Esophagus mucosa (tissue), 1 donor: ENCODE measurements at regions not wholly inside any gene's neighbourhood (a gene's known extent, or its start where the extent isn't known, plus 50 kb on each side); places are given as distances from the start of the nearest gene placed in this dataset.
"Not testable (repeated sequence)": the region's sequence is repeated elsewhere in the genome, so short reads cannot be mapped to it uniquely, and the experiment has no call there.

Experiments used
- ATAC-seq: fragments of 200-7000 bp; cut with Tn5 transposase; one replicate; pipeline ENCODE4 v1.9.1; 2020
- donor health status: DM: yes; HTN: yes; CAD: no.

- ATAC-seq: no peak
Measured at GRCh38 chr14:48563489-48563888, 888.1 kb upstream of the MDGA2 start.

GRCh38 chr14:48561438-48561837 is 886.0 kb upstream of the MDGA2 start:
- not testable (repeated sequence) for ATAC-seq

- no peak for ATAC-seq
Measured at GRCh38 chr14:48560421-48560820, 885.0 kb upstream of the MDGA2 start.

GRCh38 chr14:48553443-48553842 is 878.0 kb upstream of the MDGA2 start:
- no peak for ATAC-seq

GRCh38 chr14:48546996-48547395 is 871.6 kb upstream of the MDGA2 start:
- ATAC-seq: no peak

- no peak for ATAC-seq
Measured at GRCh38 chr14:48537600-48537999, 862.2 kb upstream of the MDGA2 start.

- ATAC-seq: no peak
Measured at GRCh38 chr14:48536318-48536717, 860.9 kb upstream of the MDGA2 start.

GRCh38 chr14:48527832-48528231 is 852.4 kb upstream of the MDGA2 start:
- ATAC-seq: no peak

GRCh38 chr14:48526307-48526706 is 850.9 kb upstream of the MDGA2 start:
- no peak for ATAC-seq

- no peak for ATAC-seq
Measured at GRCh38 chr14:48504921-48505320, 829.5 kb upstream of the MDGA2 start.

- no peak for ATAC-seq
Measured at GRCh38 chr14:48490756-48491155, 815.4 kb upstream of the MDGA2 start.

GRCh38 chr14:48473944-48474343 is 798.5 kb upstream of the MDGA2 start:
- no peak for ATAC-seq

GRCh38 chr14:48456051-48456450 is 780.6 kb upstream of the MDGA2 start:
- no peak for ATAC-seq

- ATAC-seq: no peak
Measured at GRCh38 chr14:48454887-48455286, 779.5 kb upstream of the MDGA2 start.

- no peak for ATAC-seq
Measured at GRCh38 chr14:48452437-48452995, 777.1 kb upstream of the MDGA2 start.

GRCh38 chr14:48435221-48435620 is 759.8 kb upstream of the MDGA2 start:
- no peak for ATAC-seq

GRCh38 chr14:48430805-48431204 is 755.4 kb upstream of the MDGA2 start:
- ATAC-seq: no peak

GRCh38 chr14:48429512-48429911 is 754.1 kb upstream of the MDGA2 start:
- no peak for ATAC-seq

GRCh38 chr14:48417715-48418500 is 742.5 kb upstream of the MDGA2 start:
- peak; percentile 15 for ATAC-seq

- ATAC-seq: no peak
Measured at GRCh38 chr14:48401321-48401720, 725.9 kb upstream of the MDGA2 start.

- ATAC-seq: no peak
Measured at GRCh38 chr14:48398675-48399282, 723.4 kb upstream of the MDGA2 start.

- ATAC-seq: no peak
Measured at GRCh38 chr14:48391661-48392060, 716.3 kb upstream of the MDGA2 start.

- no peak for ATAC-seq
Measured at GRCh38 chr14:48390346-48390745, 714.9 kb upstream of the MDGA2 start.

- no peak for ATAC-seq
Measured at GRCh38 chr14:48384821-48385220, 709.4 kb upstream of the MDGA2 start.
